DMS153 treated with DMSO at 0.1 percent for 48 hours (cell line): ENCODE measurements at regions not wholly inside any gene's neighbourhood (a gene's known extent, or its start where the extent isn't known, plus 50 kb on each side); places are given as distances from the start of the nearest gene placed in this dataset.

ENCODE experiments used
- DNase-seq: peaks from one replicate; lab custom pipeline; 2025; ENCODE audit not compliant: unreplicated experiment; lab: John Stamatoyannopoulos, UW

DNA sequence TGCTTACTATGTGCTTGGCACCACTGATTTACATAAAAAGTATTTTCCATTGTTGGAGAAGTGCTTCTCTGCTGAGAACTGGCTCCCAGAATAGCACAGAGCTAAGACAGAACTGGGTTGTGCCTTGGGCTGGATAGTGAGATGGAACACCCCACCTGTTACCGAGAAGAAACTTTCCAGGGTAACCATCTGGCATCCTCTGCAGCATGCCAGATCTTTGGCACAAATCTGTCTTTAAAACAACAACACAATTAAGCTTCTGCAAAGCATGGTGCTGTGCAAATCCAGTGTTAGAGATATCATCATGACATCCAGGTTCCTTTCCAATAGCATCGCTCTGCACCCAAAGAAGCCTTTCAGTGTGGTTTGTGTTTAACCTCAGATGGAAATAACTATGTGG is 202.5 kb upstream of the RFC3 start:
- no peak for DNase-seq

DNA sequence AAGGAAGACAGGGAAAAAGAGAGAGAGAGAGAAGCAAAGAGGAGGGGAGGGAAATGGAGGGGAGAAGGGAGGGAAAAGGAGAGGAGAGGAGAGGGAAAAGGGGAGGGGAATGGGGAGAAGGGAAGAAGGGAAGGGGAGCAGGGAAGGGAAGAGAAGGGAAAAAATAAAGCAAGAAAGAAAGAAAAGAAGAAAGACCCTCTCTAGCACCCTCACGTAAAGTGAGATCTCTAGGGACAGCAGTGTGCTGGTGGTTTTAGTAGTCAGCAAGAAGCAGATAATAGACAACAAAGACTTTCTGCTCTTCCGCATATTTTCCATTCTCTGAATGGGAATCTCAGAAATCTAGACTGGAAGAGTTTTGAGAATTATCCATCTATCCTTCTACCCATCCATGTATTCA is 201.8 kb upstream of the RFC3 start:
- DNase-seq: no peak

DNA sequence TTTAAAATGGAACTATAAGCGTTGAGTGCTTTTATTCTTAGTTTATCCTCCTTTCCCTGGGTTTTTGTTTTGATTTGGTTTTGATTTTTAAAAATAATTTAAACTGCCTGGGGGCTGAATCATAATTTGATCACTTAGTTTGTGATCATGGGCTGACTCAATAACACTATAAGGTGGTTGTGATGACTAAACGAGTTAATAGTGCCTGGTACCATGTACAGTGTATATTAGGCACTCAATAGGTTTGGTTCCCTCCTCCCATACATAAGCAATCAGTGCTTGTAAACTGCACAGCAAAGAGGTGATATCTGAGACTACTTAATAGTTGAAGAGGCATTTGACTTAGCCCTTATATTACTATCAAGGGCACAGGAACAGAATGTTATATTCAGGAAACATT is 200.9 kb upstream of the RFC3 start:
- no peak for DNase-seq

DNA sequence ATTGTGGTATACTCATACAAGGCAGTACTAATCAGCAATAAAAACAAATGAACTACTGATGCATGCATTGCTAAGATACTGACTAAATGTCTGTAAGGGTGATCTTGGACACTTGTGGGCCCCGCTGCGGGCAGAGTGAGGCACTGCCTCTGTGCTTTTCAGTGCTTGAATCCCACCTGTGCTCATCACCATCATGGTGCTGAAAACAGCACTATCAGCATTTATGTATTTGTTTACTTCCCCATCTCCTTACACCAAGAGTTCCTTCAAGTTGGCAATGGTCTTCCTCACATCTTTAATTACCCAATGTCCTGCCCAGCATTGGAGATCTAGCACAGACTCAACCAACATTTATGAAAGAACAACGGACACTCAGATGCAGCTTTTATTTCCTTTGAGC is 193.7 kb upstream of the RFC3 start:
- DNase-seq: no peak

DNA sequence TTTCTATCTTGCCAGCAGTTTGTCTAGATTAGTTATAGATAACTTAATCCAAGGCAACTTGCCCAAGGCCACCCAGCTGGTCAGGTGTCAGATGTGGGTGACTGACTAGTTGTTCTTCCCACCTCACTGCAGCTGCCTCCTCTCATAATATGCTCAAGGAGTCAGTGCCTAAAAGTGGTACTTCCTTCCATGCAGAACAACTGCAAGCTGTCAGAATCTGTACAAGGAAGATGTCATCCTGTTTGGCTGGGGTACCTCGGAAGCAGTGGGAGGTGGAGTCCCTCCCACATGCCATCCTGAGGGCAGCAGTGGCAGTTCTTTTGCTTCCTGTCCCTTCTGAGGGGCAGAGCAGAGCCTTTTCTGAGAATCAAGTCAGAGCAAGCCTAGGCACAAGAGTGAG is 193.2 kb upstream of the RFC3 start:
- DNase-seq: no peak

DNA sequence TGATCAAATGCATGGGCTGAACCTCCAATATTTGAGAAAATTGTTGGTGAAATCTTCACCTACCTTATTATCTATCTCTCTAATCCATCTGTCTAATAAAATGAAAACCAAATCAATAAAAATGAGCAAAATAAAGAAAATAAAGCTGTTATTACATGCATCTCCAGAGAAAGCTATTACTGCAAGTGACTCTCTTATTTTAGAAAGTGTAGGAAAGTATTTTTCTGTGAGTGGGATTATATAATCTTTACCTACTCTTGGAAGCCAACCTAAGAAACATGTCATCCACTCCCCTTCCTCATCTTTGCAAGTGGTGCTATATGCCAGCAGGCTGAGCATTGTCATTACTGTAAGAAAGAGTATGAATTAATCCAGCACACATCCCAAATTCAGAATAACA is 191.5 kb upstream of the RFC3 start:
- no peak for DNase-seq

DNA sequence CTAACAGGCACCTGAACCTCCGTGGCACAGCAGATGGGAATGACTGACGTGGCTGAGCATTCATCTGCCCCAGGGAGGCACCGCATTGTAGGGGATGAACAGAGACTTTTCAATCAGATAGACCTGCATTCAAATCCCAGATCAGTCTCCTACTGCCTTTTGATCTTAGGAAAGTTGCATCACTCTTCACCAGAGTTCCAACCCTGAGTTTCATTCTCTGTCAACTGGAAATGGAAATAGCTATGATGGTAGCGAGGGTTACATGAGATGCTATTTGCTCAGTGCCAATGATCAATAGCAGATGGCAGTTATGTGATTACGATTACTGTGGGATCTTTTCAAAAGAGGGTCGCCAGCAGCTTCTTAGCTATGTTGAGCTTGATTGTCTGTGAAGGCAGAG is 189.3 kb upstream of the RFC3 start:
- no peak for DNase-seq

DNA sequence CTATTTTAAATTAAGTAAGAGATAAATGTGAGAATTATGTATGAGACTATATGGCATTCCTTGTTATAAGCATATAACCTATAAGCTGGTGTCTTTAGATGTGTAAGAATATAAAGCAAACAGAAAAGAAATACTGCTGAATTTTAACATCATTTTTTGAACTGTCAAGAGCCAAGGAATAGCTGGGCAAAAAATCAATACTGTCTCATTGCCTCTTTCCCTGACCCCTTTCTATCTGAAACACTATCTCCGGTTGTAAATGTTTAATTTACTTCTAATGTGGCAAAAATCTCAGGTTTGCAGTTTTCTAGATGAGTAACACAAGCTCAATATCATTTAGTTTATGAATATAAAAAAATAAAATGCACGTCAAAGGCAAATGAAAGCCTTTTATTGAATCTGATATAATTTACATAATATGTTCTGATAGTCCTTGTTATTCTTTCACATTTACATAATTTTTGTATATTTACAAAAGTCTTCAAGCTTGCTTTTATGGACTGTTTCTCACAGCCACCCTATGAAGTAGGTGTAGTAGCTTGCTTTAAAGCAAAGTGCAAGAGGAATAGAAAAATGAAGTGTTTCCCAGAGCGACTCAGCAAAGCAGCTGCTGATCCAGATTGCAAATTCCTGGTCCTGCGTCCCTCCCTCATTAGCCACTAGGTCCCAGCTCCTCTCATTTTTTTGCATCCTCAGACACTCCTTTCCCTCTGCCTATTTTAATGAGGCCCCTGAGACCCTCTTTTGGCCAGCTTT is 188.2 kb upstream of the RFC3 start:
- no peak for DNase-seq

DNA sequence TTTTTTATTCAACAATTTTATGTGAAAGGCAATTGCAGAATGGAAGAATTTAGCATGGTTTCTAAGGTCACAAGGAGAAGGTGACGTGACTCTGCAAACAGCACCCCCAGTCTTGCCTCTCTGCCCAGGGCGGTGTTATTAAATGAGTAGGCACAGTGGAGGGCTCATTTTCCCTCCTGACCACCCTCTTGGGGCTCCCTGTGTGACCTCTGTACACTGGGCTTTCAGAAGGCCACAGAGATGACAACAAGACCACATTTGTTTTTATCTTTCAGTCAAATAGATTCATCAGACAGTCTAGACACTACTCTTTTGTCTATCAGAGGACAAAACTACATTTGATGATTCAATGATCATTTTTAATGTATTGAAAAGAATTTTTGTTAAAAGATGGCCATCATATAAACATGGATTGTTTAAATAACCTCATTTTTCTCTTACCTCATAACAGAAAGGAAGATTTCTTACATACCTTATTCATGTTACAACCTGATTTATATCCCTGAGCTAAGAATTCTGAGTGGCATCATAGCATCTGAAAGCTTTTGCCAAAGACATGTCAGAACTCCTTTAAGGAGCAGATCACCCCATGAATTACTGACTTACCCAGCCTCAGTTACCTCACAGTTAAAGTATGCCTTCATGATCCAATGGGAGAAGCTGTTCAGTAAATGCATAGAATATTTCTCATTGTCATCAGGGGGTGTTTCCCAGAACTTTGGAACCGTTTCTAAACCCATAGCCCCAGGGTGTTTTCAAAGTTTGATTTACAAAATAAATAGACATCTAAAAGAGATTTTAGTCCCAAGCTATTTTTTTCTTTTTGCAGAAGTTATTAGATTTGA is 184.0 kb upstream of the RFC3 start:
- DNase-seq: no peak

DNA sequence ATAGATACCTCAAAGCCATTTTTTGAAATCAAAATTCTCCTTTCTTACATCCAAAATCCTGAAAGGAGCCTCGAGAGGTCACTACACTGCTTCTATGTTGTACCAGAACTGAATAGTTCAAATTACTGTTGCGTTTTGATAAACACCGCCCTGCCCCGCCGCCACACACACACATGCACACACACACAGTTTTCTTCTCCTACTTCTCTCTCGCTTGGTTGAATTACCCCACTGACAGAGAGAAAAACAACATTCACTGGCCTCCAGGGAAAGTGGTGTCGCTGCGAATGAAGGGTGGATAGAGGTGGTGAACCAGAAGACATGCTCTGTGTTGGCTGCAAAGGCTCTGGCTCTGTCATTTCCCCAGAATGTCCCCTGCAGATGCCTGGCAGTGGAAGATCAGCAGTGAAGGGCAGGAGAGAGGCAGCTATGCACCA is 183.4 kb upstream of the RFC3 start:
- no peak for DNase-seq

DNA sequence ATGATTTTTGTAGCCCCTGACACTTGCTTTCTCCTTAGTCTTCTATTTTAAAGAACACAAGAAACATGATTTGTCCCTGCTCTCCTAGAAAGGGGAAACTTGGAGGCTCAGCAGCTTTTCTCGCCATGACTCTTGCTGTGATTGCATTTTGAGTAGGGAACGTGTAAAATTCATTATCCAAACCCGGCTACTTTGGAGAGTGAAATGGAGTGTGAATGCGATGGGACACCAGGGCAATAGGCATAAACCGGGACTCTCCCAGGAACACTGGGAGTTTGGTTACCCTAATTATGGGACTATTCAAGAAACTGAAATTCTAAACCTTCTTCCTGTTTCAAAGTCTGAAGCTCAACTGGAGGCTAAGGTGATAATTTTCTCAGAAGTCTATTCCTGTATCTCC is 181.7 kb upstream of the RFC3 start:
- DNase-seq: no peak

DNA sequence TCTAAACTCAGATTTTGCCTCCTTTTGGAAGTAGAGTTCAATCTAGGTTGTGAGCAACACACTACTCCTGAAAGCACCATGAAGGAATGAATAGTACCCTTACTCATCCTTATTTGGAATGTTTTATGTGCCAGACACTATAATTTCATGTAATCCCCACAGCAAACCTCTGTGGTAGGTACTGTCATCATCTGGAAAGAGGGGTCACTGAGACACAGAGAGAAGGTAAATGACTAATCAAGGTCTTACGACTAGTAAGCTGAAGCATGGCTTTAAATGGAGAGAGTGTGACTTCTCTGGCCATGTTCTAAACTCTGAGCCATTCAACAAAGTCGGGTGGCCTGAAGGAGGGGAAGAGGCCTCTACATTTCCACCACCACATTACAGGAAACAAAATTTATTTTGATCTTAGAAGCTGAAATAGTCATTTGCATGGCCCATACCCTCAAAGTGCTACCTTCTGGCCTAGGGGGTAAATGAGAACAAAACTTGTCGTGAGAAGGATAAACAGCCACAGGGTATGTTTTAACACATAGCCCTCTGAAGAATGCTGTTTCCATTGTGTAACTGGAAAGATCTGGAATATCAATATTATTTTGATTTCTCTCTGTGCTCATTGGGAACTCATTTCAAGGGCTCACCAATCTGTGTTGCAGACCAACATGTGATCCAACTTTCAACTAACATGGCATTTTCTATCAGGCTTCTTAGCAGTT is 180.8 kb upstream of the RFC3 start:
- DNase-seq: no peak

DNA sequence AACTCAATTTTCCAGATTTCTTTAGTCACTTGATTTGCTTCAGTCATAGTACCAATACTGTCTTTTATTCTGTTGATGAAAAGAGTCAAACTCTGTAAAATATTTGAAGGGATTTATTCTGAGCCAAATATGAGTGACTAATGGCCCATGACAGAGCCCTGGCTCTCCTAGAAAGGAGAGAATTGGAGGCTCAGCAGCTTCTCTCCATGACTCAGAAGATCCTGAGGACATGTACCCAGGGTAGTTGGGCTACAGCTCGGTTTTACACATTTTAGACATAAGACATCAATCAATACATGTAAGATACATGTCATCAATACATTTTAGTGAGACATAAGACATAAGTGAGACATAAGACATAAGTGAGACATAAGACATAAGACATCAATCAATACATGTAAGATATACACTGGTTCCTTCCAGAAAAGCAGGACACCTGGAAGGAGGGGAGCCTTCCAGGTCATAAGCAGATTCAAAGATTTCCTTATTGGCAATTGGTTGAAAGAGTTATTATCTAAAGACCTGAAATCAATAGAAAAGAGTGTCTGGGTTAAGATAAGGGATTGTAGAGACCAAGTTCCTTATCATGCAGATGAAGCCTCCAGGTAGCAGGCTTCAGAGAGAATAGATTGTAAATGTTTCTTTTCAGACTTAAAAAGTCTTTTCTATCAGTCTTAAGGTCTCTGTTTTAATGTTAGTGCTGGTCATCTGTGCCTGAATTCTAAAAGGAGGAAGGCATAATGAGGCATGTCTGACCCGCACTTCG is 179.8 kb upstream of the RFC3 start:
- DNase-seq: no peak

DNA sequence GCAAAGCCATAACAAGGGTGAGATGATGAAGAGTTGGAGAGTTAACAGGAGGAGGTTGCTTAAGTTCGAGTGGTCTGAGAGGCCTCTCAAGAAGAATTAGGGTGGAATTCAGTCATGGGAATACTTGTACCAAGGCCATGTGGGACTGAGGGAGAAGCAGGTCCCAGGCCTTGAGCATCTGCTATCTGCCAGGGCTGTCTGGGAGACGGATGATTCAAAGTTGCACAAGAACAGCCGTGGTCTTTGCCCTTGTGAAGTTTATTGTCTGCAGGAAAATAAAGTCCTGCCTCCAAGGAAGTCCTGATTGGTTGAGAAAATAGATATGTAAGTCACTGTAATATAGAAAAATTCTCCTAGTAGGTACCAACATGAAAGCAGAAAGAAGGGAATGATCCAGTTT is 178.8 kb upstream of the RFC3 start:
- DNase-seq: no peak

DNA sequence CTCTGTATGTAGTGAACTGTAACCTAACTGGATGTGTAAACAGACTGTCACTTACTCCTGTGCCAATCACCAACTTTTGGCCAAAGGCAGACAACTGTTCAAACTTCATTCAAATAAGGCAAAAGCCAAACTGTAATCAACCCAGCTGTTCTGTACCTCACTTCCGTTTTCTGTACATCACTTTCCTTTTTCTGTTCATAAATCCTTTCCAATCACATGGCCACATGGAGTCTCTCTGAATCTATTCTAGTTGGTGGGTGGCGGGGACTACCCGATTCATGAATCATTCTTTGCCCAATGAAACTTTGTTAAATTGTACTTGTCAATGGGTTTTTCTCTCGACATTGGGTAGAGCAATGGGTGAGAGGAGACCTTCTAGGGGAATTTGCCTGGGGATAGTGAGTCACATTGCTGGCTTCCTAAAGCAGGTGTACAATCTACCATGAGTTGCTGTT is 178.3 kb upstream of the RFC3 start:
- no peak for DNase-seq

DNA sequence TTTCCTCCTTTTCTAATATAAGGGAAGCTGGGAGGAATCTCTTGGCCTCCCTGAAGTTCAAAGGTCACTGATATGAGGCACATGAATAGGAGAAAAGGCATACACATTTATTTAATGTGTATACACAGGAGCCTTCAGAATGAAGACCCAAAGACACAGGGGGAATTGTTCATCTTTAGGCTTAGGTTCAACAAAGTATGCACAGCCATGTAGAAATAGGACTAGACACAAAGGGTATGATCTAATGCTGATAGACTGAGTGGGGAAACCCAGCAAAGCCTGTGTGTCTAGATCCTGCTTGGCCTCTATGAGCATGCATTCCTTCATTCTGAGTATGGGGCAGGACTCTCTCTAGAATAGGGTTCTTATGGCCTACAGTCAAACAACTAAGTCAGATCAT is 177.1 kb upstream of the RFC3 start:
- DNase-seq: no peak

DNA sequence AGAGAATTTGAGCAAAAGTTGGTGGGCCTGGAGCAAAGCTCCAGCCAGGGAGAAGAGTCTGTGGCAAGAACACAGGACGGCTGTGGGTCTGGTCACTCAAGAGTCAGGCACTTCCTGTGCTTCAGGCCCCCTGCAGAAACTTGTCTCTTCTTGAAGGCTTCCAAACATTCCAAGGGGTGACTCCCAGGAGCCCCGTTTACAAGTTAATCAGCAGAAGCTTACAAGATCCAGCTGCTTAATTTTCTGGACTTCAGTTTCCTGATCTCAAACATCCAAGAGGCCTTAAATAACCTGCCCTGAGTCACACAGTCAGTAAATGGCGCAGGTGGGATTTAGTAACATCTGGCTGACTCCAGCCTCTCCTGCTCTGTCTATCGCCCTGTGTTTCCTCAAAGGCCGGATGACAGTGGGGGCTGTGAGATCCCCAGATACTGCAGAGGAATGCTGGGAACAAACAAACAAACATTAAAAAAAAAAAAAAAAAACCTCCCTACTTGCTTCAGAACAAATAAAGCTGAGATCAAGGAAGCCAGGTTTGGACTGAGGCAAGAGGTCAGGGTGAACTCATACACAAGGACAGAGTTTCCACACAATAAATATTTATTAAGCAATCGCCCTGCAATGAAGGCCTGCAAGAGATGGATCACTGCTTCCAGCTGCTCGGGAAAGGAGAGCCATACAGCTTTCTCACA is 175.4 kb upstream of the RFC3 start:
- no peak for DNase-seq

DNA sequence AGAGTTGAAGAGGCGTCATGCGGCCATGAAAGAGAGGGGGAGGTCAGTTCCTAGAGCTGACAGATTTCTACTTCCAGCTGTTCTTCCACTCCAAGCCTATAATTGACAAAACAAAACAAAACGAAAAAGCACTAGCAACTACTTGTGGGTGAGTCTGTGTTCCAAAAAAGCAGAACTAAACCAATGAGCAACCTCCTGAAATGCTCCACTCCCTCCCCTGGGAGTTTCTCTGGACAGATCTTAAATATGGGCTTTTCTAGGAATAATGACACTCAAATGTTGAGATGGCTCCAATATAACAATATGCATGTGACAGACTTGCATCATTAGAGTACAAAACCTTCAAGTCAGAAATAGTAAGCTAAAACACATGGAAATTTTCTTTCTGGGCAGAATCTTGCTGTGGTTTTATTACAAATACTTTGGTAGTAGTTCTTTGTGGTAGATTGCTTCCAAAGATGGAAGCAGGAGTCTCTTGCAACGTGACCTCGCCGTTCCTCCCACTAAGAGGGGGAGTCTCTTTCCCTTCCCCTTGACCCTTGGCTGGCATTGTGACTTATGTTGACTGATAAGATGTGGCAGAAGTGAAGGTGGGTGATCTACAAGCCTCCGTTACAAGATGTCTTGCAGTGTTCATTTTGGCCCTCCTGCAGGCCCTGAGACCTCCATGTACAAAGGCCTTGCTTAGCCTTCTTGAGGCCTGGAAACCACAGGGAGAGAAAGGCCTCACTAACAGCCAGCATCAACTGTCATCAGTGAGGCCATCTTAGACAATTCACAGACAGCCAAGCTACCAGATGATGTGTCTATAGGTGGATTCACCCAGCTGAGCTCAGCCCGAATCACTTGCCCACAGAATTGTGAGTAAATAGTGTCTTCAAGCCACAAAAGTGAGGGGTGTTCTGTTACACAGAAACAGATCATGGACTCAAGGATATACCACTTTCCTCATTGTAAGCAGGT is 173.1 kb upstream of the RFC3 start:
- no peak for DNase-seq
